ENCODE measurements at regions not wholly inside any gene's neighbourhood (a gene's known extent, or its start where the extent isn't known, plus 50 kb on each side); places are given as distances from the start of the nearest gene placed in this dataset.

- TF ChIP-seq, protein P1, sequence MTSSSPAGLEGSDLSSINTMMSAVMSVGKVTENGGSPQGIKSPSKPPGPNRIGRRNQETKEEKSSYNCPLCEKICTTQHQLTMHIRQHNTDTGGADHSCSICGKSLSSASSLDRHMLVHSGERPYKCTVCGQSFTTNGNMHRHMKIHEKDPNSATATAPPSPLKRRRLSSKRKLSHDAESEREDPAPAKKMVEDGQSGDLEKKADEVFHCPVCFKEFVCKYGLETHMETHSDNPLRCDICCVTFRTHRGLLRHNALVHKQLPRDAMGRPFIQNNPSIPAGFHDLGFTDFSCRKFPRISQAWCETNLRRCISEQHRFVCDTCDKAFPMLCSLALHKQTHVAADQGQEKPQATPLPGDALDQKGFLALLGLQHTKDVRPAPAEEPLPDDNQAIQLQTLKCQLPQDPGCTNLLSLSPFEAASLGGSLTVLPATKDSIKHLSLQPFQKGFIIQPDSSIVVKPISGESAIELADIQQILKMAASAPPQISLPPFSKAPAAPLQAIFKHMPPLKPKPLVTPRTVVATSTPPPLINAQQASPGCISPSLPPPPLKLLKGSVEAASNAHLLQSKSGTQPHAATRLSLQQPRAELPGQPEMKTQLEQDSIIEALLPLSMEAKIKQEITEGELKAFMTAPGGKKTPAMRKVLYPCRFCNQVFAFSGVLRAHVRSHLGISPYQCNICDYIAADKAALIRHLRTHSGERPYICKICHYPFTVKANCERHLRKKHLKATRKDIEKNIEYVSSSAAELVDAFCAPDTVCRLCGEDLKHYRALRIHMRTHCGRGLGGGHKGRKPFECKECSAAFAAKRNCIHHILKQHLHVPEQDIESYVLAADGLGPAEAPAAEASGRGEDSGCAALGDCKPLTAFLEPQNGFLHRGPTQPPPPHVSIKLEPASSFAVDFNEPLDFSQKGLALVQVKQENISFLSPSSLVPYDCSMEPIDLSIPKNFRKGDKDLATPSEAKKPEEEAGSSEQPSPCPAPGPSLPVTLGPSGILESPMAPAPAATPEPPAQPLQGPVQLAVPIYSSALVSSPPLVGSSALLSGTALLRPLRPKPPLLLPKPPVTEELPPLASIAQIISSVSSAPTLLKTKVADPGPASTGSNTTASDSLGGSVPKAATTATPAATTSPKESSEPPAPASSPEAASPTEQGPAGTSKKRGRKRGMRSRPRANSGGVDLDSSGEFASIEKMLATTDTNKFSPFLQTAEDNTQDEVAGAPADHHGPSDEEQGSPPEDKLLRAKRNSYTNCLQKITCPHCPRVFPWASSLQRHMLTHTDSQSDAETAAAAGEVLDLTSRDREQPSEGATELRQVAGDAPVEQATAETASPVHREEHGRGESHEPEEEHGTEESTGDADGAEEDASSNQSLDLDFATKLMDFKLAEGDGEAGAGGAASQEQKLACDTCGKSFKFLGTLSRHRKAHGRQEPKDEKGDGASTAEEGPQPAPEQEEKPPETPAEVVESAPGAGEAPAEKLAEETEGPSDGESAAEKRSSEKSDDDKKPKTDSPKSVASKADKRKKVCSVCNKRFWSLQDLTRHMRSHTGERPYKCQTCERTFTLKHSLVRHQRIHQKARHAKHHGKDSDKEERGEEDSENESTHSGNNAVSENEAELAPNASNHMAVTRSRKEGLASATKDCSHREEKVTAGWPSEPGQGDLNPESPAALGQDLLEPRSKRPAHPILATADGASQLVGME (CRISPR knock-in tag; IDR thresholded peaks at IDR 0.05), result no peak
- no peak for TF ChIP-seq SIN3B (IDR thresholded peaks at IDR 0.05; ENCODE audit: low read depth)
Measured at GRCh38 chr12:85695097-85695715, 141.0 kb downstream of the RASSF9 start (continued).

DNA sequence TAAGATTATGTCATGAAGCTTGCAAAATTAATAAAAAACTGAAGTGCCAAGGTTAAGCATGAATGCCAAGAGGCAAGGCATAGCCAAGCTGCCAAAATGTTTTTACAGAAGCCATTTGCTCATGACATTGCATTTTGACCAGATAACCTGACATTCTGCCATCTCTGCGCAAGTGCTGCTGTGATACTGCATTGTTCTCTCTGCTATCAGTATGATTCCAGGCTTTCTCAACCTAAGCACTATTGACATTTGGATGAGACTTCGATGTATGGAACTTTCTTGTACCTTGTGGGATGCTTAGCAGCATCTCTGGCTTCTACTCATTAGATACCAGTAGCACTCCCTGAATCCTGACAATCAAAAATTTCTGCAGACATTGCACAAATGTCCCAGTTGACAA lies 139.2 kb downstream of the RASSF9 start:
- ChIA-PET POLR2A (no interaction called here), CTCF (ENCODE audit: low intra/inter-chr PET ratio) (no interaction called here)
- Histone ChIP-seq H3K36me3 (ENCODE audit: control insufficient read depth, insufficient read depth, low read length) (no peaks in the 10 kb centered on the region), H3K4me2 (ENCODE audit: insufficient read depth, low read length) (no peak overlapping the region), H3K27me3 (ENCODE audit: control insufficient read depth in 2 of 2, insufficient read depth in 2 of 2, low read length in 2 of 2) (no peaks in the 10 kb centered on the region), H3K9me1 (ENCODE audit: control insufficient read depth, insufficient read depth, low read length) (no peaks in the 10 kb centered on the region), H3K79me2 (ENCODE audit: control insufficient read depth, insufficient read depth, low read length) (no peaks in the 10 kb centered on the region), H2AFZ (ENCODE audit: low read depth, low read length) (no peak overlapping the region), H3K4me3 (no peak overlapping the region), H4K20me1 (replicated peaks; ENCODE audit: control insufficient read depth, insufficient read depth, low read length) (no peaks in the 10 kb centered on the region), H3K4me1 (replicated peaks in 1 of 2; ENCODE audit: control insufficient read depth in 2 of 2, insufficient read depth in 2 of 2, low read length in 2 of 2) (no peaks in the 10 kb centered on the region), H3K9me3 (replicated peaks; ENCODE audit: control insufficient read depth, insufficient read depth, low read depth, low read length) (no peaks in the 10 kb centered on the region), H3K9ac (ENCODE audit: insufficient read depth in 1 of 2, low read depth in 2 of 2, low read length in 2 of 2) (no peak overlapping the region), H3K27ac (ENCODE audit: extremely low read depth, low read depth, low read length) (no peak overlapping the region)
- intact Hi-C loops (cut with micrococcal nuclease) (no loop called here), in situ Hi-C loops (cut with MboI) (no loop called here)
- no TSS peak for BruUV-seq (replicated peaks)
- no peak for ATAC-seq
- no peak for DNase-seq (ENCODE audit: extremely low read depth in 1 of 4, low spot score in 3 of 4)
- 3% methylated on average over 2 of the region's 2 CpGs for WGBS (ENCODE audit: insufficient coverage, low coverage, missing lambda C conversion rate)
- FAIRE-seq, result no peak
- no peak for TF ChIP-seq ARHGAP35 (IDR thresholded peaks at IDR 0.05; ENCODE audit: partially characterized antibody)
- TF ChIP-seq KLF13 (tag; IDR thresholded peaks at IDR 0.05; ENCODE audit: borderline replicate concordance, low read depth), result no peak
- TF ChIP-seq MBD1 (CRISPR knock-in tag; IDR thresholded peaks at IDR 0.05), result no peak
- TF ChIP-seq MECOM (CRISPR knock-in tag; IDR thresholded peaks at IDR 0.05), result no peak
- no peak for TF ChIP-seq RBM17 (IDR thresholded peaks at IDR 0.05; ENCODE audit: borderline replicate concordance, low read depth, low read length)
- no peak for TF ChIP-seq CEBPG (CRISPR knock-in tag; IDR thresholded peaks at IDR 0.05)
- no peak for TF ChIP-seq CEBPG (tag; conservative IDR thresholded peaks at IDR 0.05 in 1 of 2, IDR thresholded peaks at IDR 0.05 in 1 of 2)
- TF ChIP-seq ZNF143 (CRISPR knock-in tag; IDR thresholded peaks at IDR 0.05), result no peak
- no peak for TF ChIP-seq ZNF696 (CRISPR knock-in tag; conservative IDR thresholded peaks at IDR 0.05)
- TF ChIP-seq SRSF1 (IDR thresholded peaks at IDR 0.05; ENCODE audit: low read depth, low read length), result no peak
- TF ChIP-seq ZNF449 (CRISPR knock-in tag; IDR thresholded peaks at IDR 0.05), result no peak

Data from K562 (cell line).